ENCODE measurements at regions not wholly inside any gene's neighbourhood (a gene's known extent, or its start where the extent isn't known, plus 50 kb on each side); places are given as distances from the start of the nearest gene placed in this dataset.
"Not testable (repeated sequence)": the region's sequence is repeated elsewhere in the genome, so short reads cannot be mapped to it uniquely, and the experiment has no call there.

GRCh38 chr21:27814226-27814625, 847.3 kb upstream of the ADAMTS5 start:
- no peak for DNase-seq (ENCODE audit: low spot score)

- DNase-seq (ENCODE audit: low spot score) = no peak
Observed at GRCh38 chr21:27813750-27814149, 846.9 kb upstream of the ADAMTS5 start.

GRCh38 chr21:27813344-27813743, 846.5 kb upstream of the ADAMTS5 start:
- DNase-seq (ENCODE audit: low spot score) = no peak

GRCh38 chr21:27812279-27812678, 845.4 kb upstream of the ADAMTS5 start:
- no peak for DNase-seq (ENCODE audit: low spot score)

- DNase-seq (ENCODE audit: low spot score) = no peak
Observed at GRCh38 chr21:27808923-27809322, 842.0 kb upstream of the ADAMTS5 start.

GRCh38 chr21:27807596-27807995, 840.7 kb upstream of the ADAMTS5 start:
- DNase-seq (ENCODE audit: low spot score) = no peak

- DNase-seq (ENCODE audit: low spot score) = no peak
Observed at GRCh38 chr21:27806281-27806680, 839.4 kb upstream of the ADAMTS5 start.

GRCh38 chr21:27805696-27806095, 838.8 kb upstream of the ADAMTS5 start:
- DNase-seq (ENCODE audit: low spot score) = no peak

- no peak for DNase-seq (ENCODE audit: low spot score)
Observed at GRCh38 chr21:27804515-27804914, 837.6 kb upstream of the ADAMTS5 start.

GRCh38 chr21:27803571-27803970, 836.7 kb upstream of the ADAMTS5 start:
- no peak for DNase-seq (ENCODE audit: low spot score)

- no peak for DNase-seq (ENCODE audit: low spot score)
Observed at GRCh38 chr21:27802816-27803475, 836.1 kb upstream of the ADAMTS5 start.

GRCh38 chr21:27799861-27800260, 833.0 kb upstream of the ADAMTS5 start:
- no peak for DNase-seq (ENCODE audit: low spot score)

GRCh38 chr21:27796106-27796505, 829.2 kb upstream of the ADAMTS5 start:
- no peak for DNase-seq (ENCODE audit: low spot score)

GRCh38 chr21:27795418-27795817, 828.5 kb upstream of the ADAMTS5 start:
- no peak for DNase-seq (ENCODE audit: low spot score)

- no peak for DNase-seq (ENCODE audit: low spot score)
Observed at GRCh38 chr21:27793901-27794300, 827.0 kb upstream of the ADAMTS5 start.

- no peak for DNase-seq (ENCODE audit: low spot score)
Observed at GRCh38 chr21:27787046-27787445, 820.2 kb upstream of the ADAMTS5 start.

- no peak for DNase-seq (ENCODE audit: low spot score)
Observed at GRCh38 chr21:27779606-27780005, 812.7 kb upstream of the ADAMTS5 start.

- no peak for DNase-seq (ENCODE audit: low spot score)
Observed at GRCh38 chr21:27776925-27777553, 810.2 kb upstream of the ADAMTS5 start.

GRCh38 chr21:27772816-27773215, 805.9 kb upstream of the ADAMTS5 start:
- no peak for DNase-seq (ENCODE audit: low spot score)

- DNase-seq (ENCODE audit: low spot score) = no peak
Observed at GRCh38 chr21:27771938-27772483, 805.1 kb upstream of the ADAMTS5 start.

- DNase-seq (ENCODE audit: low spot score) = no peak
Observed at GRCh38 chr21:27769763-27770162, 802.9 kb upstream of the ADAMTS5 start.

GRCh38 chr21:27768046-27768637, 801.3 kb upstream of the ADAMTS5 start:
- not testable (repeated sequence) for DNase-seq (ENCODE audit: low spot score)

GRCh38 chr21:27764056-27764455, 797.2 kb upstream of the ADAMTS5 start:
- no peak for DNase-seq (ENCODE audit: low spot score)
